ENCODE measurements at regions not wholly inside any gene's neighbourhood (a gene's known extent, or its start where the extent isn't known, plus 50 kb on each side); places are given as distances from the start of the nearest gene placed in this dataset.

DNA sequence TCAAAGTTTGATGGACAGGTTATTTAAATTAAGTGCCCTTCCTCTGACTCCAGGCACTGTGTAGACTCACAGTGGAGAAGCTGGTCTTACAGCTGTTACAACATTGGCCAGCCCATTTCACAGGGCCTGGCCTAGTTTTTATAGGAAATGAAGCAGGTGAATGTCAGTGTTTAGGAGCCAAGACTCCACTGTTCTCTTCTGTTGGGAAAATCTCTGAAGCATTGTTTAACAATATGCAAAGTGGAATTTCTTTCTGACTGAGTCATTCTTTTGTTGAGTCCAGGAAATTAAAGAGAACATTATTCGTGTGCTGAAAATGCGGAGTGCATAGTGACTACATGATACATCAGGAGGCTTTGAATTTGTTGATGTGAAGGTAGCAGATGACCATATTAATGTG is 64.7 kb downstream of the ARRDC4 start:
- TF ChIP-seq, protein P1, sequence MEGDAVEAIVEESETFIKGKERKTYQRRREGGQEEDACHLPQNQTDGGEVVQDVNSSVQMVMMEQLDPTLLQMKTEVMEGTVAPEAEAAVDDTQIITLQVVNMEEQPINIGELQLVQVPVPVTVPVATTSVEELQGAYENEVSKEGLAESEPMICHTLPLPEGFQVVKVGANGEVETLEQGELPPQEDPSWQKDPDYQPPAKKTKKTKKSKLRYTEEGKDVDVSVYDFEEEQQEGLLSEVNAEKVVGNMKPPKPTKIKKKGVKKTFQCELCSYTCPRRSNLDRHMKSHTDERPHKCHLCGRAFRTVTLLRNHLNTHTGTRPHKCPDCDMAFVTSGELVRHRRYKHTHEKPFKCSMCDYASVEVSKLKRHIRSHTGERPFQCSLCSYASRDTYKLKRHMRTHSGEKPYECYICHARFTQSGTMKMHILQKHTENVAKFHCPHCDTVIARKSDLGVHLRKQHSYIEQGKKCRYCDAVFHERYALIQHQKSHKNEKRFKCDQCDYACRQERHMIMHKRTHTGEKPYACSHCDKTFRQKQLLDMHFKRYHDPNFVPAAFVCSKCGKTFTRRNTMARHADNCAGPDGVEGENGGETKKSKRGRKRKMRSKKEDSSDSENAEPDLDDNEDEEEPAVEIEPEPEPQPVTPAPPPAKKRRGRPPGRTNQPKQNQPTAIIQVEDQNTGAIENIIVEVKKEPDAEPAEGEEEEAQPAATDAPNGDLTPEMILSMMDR (IDR thresholded peaks at IDR 0.05; ENCODE audit: low read depth, low read length): no peak
- TF ChIP-seq, protein P2, sequence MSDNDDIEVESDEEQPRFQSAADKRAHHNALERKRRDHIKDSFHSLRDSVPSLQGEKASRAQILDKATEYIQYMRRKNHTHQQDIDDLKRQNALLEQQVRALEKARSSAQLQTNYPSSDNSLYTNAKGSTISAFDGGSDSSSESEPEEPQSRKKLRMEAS (IDR thresholded peaks at IDR 0.05; ENCODE audit: low read depth, low read length): no peak

Measured in NB4 (cell line).